Brain pericyte (primary cell): ENCODE measurements at regions not wholly inside any gene's neighbourhood (a gene's known extent, or its start where the extent isn't known, plus 50 kb on each side); places are given as distances from the start of the nearest gene placed in this dataset.

ENCODE experiments used
- DNase-seq: peaks from one replicate; pipeline ENCODE4 v3.0.0-alpha.2; 2012; ENCODE audit warnings: low read depth, low spot score

DNA sequence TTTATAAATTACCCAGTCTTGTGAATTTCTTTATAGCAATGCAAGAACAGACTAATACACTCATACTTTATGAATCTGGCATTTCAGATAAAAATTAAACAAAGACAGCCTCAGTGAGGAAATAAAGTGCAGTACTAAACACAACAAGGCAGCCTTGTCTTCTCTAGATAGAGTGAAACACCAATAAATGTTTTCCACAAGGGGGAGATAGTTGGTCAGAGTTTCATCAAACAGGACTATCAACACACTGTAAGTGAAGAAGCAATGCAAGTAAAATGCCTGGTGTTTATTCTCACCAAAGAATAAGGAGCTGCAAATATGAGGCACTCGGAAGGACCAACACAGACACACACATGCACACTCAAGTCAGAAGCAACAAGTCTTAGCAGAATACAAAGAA, 62.8 kb downstream of the FAM9B start:
- peak; percentile 11 for DNase-seq

DNA sequence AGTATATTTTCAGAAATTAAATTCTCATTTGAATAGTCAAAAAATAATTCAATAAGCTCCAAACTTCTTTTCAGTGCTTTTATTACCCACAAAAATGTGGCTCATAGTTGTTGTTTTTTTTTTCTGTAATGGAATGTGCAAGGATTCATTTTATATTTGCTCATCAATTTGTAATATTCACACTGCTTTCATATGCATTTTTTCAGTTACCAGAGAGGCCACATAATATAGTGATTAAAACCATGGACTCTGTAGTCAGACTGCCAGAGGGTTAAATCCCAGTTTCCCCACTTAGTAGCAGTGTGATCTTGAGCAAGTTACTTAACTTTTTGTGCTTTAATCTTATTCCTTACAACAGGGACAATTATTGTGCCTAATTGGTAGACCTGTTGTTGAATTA, 64.5 kb downstream of the FAM9B start:
- no peak for DNase-seq

DNA sequence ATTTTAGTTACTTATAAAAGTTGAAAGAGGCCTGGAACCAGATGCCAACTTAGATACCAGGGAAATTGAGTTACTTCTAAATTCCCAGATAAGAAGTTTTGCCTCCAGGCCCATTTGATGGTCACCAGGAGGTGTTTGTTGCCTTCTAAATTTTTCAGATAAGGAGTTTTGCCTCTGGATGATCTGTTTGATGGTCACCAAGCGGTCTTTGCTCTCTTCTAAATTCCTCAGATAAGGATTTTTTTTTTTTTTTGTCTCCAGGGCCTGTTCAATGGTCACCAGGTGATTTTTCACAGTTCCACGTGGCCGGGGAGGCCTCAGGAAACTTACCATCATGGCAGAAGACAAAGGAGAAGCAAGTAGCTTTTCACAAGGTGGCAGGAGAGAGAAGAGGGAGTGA, 66.5 kb downstream of the FAM9B start:
- DNase-seq = no peak

DNA sequence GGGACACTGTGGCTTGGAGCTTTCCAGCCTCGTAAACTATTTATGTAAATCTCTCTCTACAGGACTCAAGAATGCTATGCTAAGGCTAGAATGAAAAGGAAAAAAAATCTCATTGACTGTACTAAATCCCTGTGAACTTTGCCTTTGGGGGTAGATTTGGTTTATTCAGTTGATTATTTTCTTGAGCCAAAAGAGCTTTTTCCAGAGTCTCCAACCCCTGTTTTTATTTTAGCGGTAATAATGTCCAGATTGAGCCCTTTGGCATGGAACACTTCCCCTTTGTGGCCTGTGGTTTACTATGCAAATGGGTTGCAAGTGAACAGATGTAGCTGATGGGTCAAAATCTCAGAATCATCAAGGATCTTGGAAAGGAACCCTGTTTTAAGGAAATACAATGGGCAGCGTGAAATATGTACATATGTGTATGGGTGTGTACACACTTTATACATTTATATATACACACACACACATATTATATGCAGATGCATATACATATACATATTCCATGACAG, 72.9 kb downstream of the FAM9B start:
- no peak for DNase-seq

DNA sequence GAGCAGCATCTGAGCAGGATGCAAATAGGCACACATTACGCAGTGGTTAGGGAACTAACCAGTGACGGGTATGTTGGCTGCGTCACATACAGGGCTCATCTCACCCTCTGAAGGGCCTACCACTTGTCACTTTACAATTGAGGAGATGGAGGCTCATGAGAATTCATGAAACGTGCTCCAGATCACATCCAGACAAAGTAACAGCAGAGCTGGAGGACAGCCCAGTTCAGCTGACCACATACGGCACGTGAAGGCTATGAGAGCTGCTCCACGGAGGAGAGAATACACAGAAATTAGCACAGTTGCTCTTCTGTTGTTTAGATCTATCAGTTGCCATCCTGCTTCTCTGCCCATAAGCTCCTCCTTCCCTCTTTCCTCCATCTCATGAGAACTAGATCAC, 78.4 kb downstream of the FAM9B start:
- no peak for DNase-seq

DNA sequence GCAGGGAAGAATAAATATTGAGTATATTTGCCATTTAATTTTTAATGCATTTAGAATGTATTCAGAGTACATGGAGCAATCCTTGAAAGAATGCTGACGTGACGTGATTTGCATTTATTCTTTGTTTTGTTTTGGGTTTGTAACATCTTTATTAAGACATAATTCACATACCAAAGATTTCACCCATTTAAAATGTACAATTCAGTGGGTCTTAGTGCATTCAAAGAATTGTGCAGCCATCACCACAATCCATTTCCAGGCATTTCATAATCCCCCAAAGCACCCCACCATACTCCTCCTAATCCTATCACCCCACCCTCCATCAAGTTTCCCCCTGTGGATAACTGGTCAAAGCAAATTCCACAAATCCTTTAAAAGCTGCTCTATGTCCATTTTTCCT, 87.4 kb downstream of the FAM9B start:
- no peak for DNase-seq

DNA sequence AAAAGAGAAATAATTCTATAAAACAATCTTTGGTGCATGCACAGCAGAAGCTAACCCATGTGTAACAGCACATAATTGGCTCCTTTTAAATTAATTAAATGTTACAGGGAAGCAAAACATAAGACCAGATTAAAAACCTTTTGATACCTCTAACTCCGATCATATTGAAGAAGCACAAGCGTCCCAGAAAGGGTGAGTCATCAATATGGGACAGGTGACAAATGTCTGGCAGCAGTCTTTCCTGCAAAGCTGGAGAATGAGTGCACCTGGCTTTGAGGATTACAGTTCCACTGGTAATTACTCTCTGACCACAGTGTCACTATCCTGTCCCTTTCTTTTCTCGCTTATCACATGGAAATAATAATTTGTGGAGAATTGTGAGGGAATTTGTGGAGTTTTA, 94.6 kb downstream of the FAM9B start:
- DNase-seq = no peak

DNA sequence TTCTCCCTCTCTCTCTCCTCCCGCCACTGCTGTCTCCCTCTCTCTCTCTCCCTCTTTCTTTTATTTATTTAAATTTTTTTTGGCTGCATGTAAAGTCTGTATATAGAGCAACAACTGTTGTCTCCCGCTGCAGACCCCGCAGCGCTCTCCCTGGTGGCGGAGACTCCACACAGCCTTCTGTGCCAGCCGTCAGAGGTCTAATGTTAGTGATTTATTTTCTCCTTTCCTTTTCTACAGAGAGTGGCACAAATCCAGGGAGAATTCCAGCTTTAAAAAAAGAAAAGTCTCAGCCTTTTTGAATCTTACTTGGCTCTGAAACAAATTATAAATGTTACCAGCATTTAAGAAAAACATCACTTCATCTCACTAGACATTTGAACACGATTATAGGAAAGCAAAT, 106.2 kb downstream of the FAM9B start:
- DNase-seq = no peak

DNA sequence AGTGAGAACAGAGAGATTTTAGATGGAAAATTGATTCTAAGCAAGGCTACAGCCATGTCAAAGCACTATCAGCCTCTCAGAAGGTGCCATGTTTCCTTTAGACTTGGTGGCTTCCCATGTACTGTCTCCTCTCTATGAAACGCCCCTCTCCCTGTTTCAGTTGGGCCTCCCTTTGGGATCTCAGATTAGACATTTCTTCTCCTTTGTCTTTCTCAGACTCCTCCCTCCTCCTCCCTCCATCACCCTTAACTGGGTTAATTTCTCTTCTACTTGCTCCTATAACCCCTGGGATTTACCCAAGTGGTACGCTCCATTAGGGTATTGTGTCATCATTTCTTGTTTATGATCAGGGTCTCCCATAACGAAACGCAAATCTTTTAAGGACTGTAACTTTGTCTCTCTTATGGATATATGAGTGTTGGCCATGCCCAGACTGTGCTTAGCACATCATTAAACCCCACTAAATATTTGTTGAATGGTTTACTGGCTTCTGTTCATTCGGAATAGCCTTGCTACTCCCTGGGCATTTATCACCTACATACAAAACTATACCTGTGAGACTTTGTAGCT, 106.8 kb downstream of the FAM9B start:
- DNase-seq = no peak

DNA sequence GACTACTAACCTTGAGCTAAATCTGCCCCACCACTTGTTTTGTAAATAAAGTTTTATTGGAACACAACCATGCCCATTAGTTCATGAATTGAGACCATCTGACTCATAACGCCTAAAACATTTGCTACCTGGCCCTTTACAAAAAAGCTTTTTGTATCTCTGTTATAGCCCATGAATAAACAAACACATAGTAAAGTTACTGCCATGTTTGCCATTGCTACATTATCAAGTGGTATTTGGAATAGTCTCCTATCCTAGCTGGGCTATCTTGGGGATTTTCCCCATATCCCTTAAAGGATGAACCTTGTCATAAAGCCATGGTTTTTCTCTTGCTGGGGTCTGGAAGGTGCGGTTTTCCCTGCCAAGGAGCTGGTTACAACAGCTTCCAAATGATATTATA, 112.3 kb downstream of the FAM9B start:
- no peak for DNase-seq

DNA sequence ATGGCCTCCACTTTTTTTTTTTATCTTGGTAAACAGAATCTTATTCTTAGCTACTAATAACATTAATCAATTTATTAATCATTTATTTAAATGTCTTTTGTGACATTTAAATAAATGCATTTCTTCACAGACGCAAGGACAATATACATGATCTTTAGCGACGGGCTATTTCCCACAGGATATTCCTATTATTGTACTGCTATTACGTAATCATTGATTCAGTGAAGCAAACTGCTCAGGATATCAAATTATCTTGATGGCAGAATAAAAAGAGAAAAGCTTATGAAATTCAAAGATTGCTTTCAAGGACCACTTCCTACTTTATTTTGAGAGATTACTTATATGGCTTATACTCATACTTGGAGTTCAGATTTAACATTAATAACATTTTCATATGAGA, 114.1 kb downstream of the FAM9B start:
- DNase-seq = no peak

DNA sequence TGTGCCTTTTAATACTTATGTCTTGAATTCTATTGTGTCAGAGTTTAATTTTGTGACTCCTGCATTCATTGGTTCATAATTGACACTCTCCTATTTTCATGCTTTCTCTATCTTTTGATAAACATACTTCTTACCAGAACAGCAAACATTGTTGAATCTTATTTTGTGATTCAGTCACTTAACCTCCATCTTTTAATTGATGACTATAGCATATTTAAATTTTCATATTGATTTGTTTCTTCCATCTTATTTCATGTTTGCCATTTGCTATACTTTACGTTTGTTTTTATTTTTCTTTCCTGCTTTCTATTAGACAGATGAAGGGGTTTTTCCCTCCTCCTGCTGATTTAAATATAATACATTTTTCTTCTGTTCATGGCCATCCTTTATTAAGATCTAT, 115.5 kb upstream of the FAM9A start:
- DNase-seq = no peak

DNA sequence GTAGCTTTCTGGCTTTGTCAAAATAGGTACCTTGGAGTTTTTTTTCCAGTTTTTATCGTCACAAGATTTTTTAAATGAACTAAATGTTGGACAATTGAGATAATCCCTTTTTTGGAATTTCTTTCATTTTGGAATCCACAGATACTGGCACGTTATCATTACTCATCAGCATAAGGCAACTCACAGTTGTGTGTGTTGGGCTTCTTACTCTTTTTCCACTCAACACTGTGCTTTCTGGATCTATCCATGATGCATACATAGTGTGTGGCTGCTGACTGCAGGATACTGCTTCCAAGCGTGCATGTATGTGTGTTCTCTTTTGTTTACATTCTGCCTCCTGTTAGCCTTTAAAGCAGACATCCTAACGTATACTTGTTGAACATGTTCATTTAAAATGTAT, 113.5 kb upstream of the FAM9A start:
- DNase-seq = no peak

DNA sequence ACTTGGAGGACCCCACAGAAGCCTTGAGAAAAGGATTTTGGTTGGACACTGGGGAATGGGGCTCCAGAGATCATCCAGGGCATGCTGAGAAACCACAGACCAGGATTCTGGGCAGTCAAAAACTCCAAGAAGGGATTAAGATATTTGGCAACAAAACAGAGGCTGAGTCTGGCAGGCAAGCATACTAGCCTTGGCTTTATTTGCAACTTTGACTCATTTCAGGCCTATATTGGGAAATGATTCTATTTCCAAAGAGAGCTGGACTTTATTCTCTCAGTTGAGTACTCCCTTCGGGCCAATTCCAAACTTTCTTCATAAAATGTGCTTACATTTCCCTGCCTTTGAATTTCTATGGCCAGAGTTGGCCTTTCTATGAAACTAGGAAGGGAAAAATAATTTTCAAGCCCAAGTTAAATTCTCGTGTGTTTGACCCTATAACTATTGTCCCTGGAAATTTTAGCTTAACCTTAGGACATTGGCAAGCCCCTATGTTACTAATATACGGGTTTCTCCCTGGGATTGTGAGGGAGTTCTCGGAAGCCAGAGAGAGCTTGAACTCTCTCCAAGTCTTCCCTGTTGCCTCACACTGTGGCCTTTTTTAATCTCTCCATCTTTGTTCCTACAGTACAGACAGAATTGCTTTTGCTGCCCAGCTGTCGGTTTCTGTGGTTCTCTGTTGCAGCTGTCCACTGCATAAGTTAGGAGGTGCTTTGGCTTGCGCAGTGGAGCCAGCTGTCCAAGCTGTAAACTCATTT, 112.6 kb upstream of the FAM9A start:
- DNase-seq = no peak

DNA sequence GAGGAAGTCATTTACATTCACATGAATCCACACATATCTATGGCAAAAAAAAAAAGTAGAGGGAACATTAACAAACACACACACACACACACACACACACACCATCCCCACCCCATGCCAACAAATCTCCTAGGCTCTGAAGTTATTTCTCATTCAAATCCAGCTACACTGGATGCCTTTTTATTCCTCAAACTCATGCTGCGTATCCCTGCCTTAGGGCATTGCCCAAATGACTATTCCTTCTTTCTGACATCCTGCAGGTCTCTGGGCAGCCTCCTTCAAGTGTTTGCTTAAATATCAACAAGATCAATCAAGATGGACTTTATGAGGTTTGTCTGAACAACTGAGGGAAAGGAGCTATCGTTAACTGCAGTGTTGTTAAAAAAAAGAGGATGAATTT, 106.5 kb upstream of the FAM9A start:
- no peak for DNase-seq

DNA sequence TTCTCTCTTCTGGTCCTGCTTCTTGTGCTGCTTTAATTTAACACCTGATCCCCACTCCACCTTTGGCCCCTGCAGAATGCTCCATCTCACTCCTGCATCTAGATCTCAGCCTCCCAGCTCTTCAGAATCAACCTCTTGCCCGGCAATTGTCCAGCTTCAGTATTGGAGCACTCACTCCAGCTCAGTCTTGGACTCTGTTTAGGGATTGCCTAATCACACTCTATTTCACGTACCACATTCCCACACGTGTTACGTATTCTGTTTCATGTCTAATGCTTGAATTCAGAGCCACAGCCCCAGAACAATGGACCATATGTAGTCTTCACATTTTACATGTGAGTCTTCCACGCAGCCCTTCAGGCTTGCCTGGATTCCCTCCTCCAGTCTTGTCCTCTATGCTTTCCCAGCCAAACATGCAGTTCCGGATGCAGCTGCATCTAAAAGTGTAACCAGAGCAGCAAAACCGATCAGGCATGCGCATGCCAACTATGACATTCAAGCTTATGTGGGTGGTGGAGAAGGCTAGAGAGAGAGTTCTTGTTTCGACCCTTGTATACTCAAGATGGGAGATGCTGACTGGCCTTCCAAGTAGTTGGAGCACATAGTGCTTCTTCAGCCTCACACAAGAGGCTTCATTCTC, 105.2 kb upstream of the FAM9A start:
- DNase-seq = no peak

DNA sequence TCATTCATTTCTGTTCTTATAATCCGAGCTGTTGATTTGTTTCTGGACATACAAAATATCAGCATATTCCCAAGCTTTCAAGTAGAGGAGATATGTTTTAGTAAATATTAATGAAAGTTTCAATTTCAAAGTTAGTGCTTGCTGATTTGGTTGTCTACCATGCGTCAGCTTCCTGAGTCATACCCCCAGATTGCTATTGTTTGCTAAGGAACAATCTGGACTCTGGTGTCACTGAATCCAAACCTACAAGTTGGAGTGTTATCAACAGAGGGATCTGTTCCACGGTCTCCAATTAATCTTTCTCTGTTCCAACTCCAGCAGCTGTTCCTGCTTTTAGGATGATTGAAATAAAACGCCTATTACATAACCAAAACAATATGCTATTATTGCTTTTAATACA, 96.1 kb upstream of the FAM9A start:
- no peak for DNase-seq

DNA sequence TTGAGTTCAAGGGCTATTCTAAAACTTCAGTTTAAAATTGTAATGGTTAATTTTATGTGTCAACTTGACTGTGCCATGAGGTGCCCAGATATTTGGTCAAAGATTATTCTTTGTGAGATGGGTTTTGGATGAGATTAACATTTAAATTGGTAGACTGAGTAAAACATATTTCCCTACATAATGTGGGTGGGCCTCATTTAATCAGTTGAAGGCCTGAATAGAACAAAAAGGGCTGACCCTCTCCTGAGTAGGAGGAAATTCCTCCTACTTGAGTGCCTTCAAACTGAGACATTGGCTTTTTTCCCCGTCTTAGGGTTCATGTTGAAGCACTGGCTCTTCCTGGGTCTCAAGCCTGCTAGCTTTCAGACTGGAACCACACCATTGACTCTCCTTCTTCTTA, 89.6 kb upstream of the FAM9A start:
- no peak for DNase-seq

DNA sequence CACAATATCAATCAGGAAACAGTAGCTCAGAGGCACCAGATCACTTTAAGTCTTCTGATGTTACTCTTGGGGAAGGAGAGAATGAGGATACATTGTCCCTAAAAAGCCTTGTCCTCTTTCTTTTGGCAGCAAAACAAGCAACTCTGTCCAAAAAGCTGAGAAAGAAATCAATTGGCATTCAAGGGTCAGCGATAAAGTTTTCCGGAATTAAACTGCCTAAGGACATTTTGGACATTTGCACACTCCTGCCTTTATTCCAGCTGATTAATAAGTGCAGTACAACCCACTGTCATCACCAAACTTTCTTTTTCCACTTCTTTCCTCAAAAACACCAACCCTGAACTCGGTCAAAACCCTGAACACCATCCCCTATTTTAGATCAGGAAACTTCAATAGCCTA, 85.8 kb upstream of the FAM9A start:
- no peak for DNase-seq

DNA sequence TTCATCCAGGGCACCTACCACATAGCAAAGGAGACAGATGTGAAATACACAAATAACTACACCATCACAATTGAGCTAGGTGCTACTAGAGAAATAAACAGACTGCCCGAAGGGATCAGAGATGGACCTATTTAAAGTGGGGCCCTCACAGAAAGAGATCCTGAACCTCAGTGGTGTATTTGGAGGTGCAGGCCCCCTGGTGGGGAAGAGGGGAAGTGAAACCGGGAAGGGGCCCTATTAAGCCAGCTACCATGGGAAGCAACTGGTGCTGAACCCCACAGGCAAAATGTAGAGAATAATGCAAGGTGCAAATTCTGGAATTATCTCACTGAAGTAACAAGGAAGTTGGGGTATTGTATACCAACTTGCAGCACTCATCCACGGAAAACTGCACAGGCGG, 78.6 kb upstream of the FAM9A start:
- DNase-seq = no peak

DNA sequence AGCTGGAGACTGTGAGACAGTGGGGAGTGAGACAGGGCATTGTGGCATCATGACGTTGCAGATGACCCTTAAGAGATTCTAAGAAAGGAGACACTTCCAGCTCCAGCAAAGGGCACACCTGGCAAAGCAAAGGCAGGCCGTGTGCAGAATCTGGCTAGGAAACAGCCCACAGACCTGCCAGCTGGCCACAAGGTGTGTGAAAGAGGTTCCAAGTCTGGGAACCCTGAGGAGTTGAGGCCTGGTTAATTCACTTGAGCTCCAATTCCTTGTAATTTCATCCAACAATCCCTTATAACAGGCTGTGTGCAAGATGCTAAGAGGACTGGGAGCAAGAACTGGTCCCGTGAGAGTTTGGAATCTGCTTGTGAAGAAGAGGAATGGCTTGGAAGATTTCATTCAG, 72.8 kb upstream of the FAM9A start:
- no peak for DNase-seq

DNA sequence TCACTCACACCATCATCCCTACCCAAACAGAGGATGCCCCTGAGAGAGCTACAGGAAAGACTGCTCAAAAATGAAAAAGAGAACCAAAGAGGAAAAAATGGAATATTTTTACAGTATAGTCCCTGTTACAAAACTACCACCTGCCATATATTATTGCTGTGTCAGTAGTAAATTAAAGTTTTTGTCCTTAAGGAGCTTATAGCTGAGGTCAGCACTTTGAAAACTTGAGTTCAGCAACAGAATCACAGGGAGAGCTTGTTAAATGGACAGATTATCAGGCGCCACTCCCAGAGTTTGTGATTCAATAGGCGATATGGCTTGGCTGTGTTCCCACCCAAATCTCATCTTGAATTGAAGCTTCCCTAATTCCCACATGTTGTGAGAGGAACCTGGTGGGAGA, 71.9 kb upstream of the FAM9A start:
- no peak for DNase-seq

DNA sequence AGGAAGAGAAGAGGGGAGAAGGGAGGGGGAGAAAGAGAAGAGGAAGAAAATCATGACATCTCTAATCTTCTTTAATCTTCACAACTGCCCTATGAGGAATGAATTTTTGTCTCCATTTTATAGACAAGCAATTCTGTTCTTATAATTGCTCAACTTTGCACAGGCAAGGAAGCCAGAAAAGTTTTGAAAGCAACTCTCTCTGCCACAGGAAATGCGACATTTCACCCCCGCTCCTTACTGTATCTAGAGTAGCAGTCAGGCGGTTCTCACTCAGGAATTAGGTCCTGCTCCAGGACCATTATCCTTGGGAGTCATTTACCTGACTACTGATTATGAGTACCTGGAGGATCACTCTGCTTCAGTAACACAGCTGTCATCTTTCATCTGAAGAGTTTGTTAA, 69.2 kb upstream of the FAM9A start:
- no peak for DNase-seq
